Psoas muscle (tissue), 7 donors: ENCODE measurements at regions not wholly inside any gene's neighbourhood (a gene's known extent, or its start where the extent isn't known, plus 50 kb on each side); places are given as distances from the start of the nearest gene placed in this dataset.

Experiments used
- ATAC-seq, 4 donors: fragments of 200-7000 bp; cut with Tn5 transposase; one replicate each; pipeline ENCODE4 v1.9.1; 2020; ENCODE audit warnings: moderate library complexity in 3 of 4, mild to moderate bottlenecking in 2 of 4
- DNase-seq, 2 donors: peaks; one replicate each; pipeline ENCODE4 v3.0.0-alpha.2; 2020
- H3K27ac ChIP-seq: fragments of 200-600 bp; one replicate; pipeline ENCODE4 v1.8.0; 2022
- H3K27me3 ChIP-seq, 3 donors: fragments of 200-600 bp in 1 of 3; one replicate each; pipeline versions ENCODE4 v1.6.1 to v1.8.0; 2013 to 2022; ENCODE audit warnings: low read length in 2 of 3, mild to moderate bottlenecking in 2 of 3, moderate library complexity in 1 of 3; ENCODE audit not compliant: insufficient read depth in 3 of 3
- H3K36me3 ChIP-seq, 2 donors: fragments of 200-600 bp in 1 of 2; one replicate each; pipeline versions ENCODE4 v1.6.1 to v1.8.0; 2013 to 2022; ENCODE audit warnings: low read depth in 1 of 2, mild to moderate bottlenecking in 1 of 2, moderate library complexity in 1 of 2; ENCODE audit not compliant: insufficient read depth in 1 of 2
- H3K4me1 ChIP-seq: fragments of 200-600 bp; one replicate; pipeline ENCODE4 v1.8.0; 2022
- H3K4me3 ChIP-seq: fragments of 200-600 bp; one replicate; pipeline ENCODE4 v1.8.0; 2022; ENCODE audit warnings: mild to moderate bottlenecking
- H3K9me3 ChIP-seq: fragments of 200-600 bp; one replicate; pipeline ENCODE4 v1.8.0; 2022
- CTCF ChIP-seq: fragments of 200-600 bp; IDR thresholded peaks from one replicate; pipeline ENCODE4 v1.8.0; 2022; ENCODE audit warnings: antibody characterized with exemption
- WGBS, 3 donors: extraction: QIAGEN DNeasy Blood & Tissue Kit; methylation state at CpG; one replicate each; pipeline versions ENCODE4 v1.1.6 to v1.1.7; 2013; 5-methylcytosine and 5-hydroxymethylcytosine counted together
- intact Hi-C, 2 donors: fragments of 100-400 bp; cut with DNase I; formaldehyde crosslinking; loops; one replicate each; pipeline versions ENCODE4 v1.11.0 to v1.14.2; 2022
- donor health status: healthy with polysubstance abuse.
- donor health status: DM: no; HTN: no; CAD: no; lungs with moderate emphysema.
- donor health status: Bipolar disorder and iron deficiency.
- donor health status: healthy.
- donor health status: DM: yes; HTN: yes; CAD: no.
- donor health status: DM: no; HTN: no; CAD: no.
- donor health status: DM: yes; HTN: yes; CAD: no.

GRCh38 chr6:114690625-114691024, 347.8 kb upstream of the HS3ST5 start:
- intact Hi-C loops = no loop called here
- 87 to 93% (median 92%) methylated on average over 4 of the region's 4 CpGs for WGBS, 3 donors
- Histone ChIP-seq H3K27me3 (no peaks in the 10 kb centered on the region), H3K36me3 (no peaks in the 10 kb centered on the region), H3K9me3 (no peaks in the 10 kb centered on the region), H3K27ac (no peak overlapping the region), H3K4me1 (no peaks in the 10 kb centered on the region), H3K4me3 (no peak overlapping the region)
- ATAC-seq (no peak), DNase-seq (no peak)
- no peak for TF ChIP-seq CTCF

GRCh38 chr6:114659513-114659912, 316.7 kb upstream of the HS3ST5 start:
- no peak overlapping the region for H3K27ac ChIP-seq
- TF ChIP-seq CTCF = no peak

GRCh38 chr6:114651611-114652010, 308.8 kb upstream of the HS3ST5 start:
- ATAC-seq = no peak
- WGBS, 3 donors = 18 to 29% (median 18%) methylated on average over 2 of the region's 2 CpGs

More at GRCh38 chr6:114659513-114659912, 316.7 kb upstream of the HS3ST5 start:
- Histone ChIP-seq H3K27me3 (no peaks in the 10 kb centered on the region), H3K36me3 (no peaks in the 10 kb centered on the region), H3K4me3 (no peak overlapping the region), H3K9me3 (peaks cover 7% of the 10 kb centered on the region), H3K4me1 (no peaks in the 10 kb centered on the region)
- ATAC-seq = no peak
- 86 to 91% (median 90%) methylated on average over 2 of the region's 2 CpGs for WGBS, 3 donors
- intact Hi-C loops = no loop called here
- no peak for DNase-seq

GRCh38 chr6:114650891-114651290, 308.1 kb upstream of the HS3ST5 start:
- no peaks in the 10 kb centered on the region for H3K9me3 ChIP-seq
- no peak overlapping the region for H3K4me3 ChIP-seq
- H3K27me3 ChIP-seq = no peaks in the 10 kb centered on the region
- DNase-seq (no peak), ATAC-seq (no peak)
- WGBS, 3 donors = 79 to 90% (median 84%) methylated on average over 2 of the region's 2 CpGs
- no peak overlapping the region for H3K27ac ChIP-seq
- H3K36me3 ChIP-seq = no peaks in the 10 kb centered on the region
- intact Hi-C loops = no loop called here
- H3K4me1 ChIP-seq = no peaks in the 10 kb centered on the region
- no peak for TF ChIP-seq CTCF

More at GRCh38 chr6:114651611-114652010, 308.8 kb upstream of the HS3ST5 start:
- H3K4me3 ChIP-seq = no peak overlapping the region
- no peak overlapping the region for H3K27ac ChIP-seq
- intact Hi-C loops = no loop called here
- no peaks in the 10 kb centered on the region for H3K9me3 ChIP-seq
- no peaks in the 10 kb centered on the region for H3K36me3 ChIP-seq
- no peak for TF ChIP-seq CTCF
- no peaks in the 10 kb centered on the region for H3K27me3 ChIP-seq
- no peaks in the 10 kb centered on the region for H3K4me1 ChIP-seq
- no peak for DNase-seq

GRCh38 chr6:114649298-114649697, 306.5 kb upstream of the HS3ST5 start:
- intact Hi-C loops = no loop called here
- 79 to 83% (median 82%) methylated on average over 2 of the region's 2 CpGs for WGBS, 3 donors

More at GRCh38 chr6:114649298-114649697, 306.5 kb upstream of the HS3ST5 start:
- Histone ChIP-seq H3K9me3 (no peaks in the 10 kb centered on the region), H3K36me3 (no peaks in the 10 kb centered on the region), H3K4me1 (no peaks in the 10 kb centered on the region), H3K4me3 (no peak overlapping the region), H3K27me3 (no peaks in the 10 kb centered on the region), H3K27ac (no peak overlapping the region)
- TF ChIP-seq CTCF = no peak
- ATAC-seq (no peak), DNase-seq (no peak)
